GM21515 (cell line): ENCODE measurements at regions not wholly inside any gene's neighbourhood (a gene's known extent, or its start where the extent isn't known, plus 50 kb on each side); places are given as distances from the start of the nearest gene placed in this dataset.
"Not testable (repeated sequence)": the region's sequence is repeated elsewhere in the genome, so short reads cannot be mapped to it uniquely, and the experiment has no call there.

Source experiments
- ATAC-seq: cut with Tn5 transposase; IDR thresholded peaks from one replicate; pipeline ENCODE4 v1.9.1; 2021; ENCODE audit not compliant: unreplicated experiment

GRCh38 chr7:15836651-15837050, 150.2 kb upstream of the MEOX2 start:
- ATAC-seq: no peak

- no peak for ATAC-seq
These were observed 149.6 kb upstream of the MEOX2 start for GRCh38 chr7:15836041-15836440.

GRCh38 chr7:15834446-15834845, 148.0 kb upstream of the MEOX2 start:
- ATAC-seq: no peak

- no peak for ATAC-seq
These were observed 146.5 kb upstream of the MEOX2 start for GRCh38 chr7:15832996-15833395.

- no peak for ATAC-seq
These were observed 145.1 kb upstream of the MEOX2 start for GRCh38 chr7:15831606-15832005.

GRCh38 chr7:15829691-15830090, 143.2 kb upstream of the MEOX2 start:
- no peak for ATAC-seq

- ATAC-seq: no peak
These were observed 142.4 kb upstream of the MEOX2 start for GRCh38 chr7:15828881-15829280.

GRCh38 chr7:15821484-15822427, 135.3 kb upstream of the MEOX2 start:
- ATAC-seq: no peak

- no peak for ATAC-seq
These were observed 133.8 kb upstream of the MEOX2 start for GRCh38 chr7:15820319-15820718.

GRCh38 chr7:15816835-15817426, 130.4 kb upstream of the MEOX2 start:
- no peak for ATAC-seq

- ATAC-seq: no peak
These were observed 127.0 kb upstream of the MEOX2 start for GRCh38 chr7:15813448-15813847.

- ATAC-seq: not testable (repeated sequence)
These were observed 123.9 kb upstream of the MEOX2 start for GRCh38 chr7:15810383-15810782.

- not testable (repeated sequence) for ATAC-seq
These were observed 123.5 kb upstream of the MEOX2 start for GRCh38 chr7:15809936-15810335.

- no peak for ATAC-seq
These were observed 119.4 kb upstream of the MEOX2 start for GRCh38 chr7:15805891-15806290.

GRCh38 chr7:15802425-15802824, 115.9 kb upstream of the MEOX2 start:
- no peak for ATAC-seq

- no peak for ATAC-seq
These were observed 115.1 kb upstream of the MEOX2 start for GRCh38 chr7:15801551-15801950.

- no peak for ATAC-seq
These were observed 114.6 kb upstream of the MEOX2 start for GRCh38 chr7:15801041-15801440.

- no peak for ATAC-seq
These were observed 111.6 kb upstream of the MEOX2 start for GRCh38 chr7:15798081-15798480.

- no peak for ATAC-seq
These were observed 108.9 kb upstream of the MEOX2 start for GRCh38 chr7:15795393-15795792.

GRCh38 chr7:15794801-15795200, 108.3 kb upstream of the MEOX2 start:
- ATAC-seq: no peak

- no peak for ATAC-seq
These were observed 98.2 kb upstream of the MEOX2 start for GRCh38 chr7:15784694-15785030.

- no peak for ATAC-seq
These were observed 97.7 kb upstream of the MEOX2 start for GRCh38 chr7:15783987-15784693.
